Omental fat pad (tissue), 3 donors: ENCODE measurements at regions not wholly inside any gene's neighbourhood (a gene's known extent, or its start where the extent isn't known, plus 50 kb on each side); places are given as distances from the start of the nearest gene placed in this dataset.

Experiments
- ATAC-seq: fragments of 150-250 bp; one replicate; pipeline ENCODE4 v1.9.1; 2016; ENCODE audit warnings: mild to moderate bottlenecking, moderate library complexity; ENCODE audit not compliant: low FRiP score
- DNase-seq: peaks from one replicate; pipeline ENCODE4 v3.0.0-alpha.2; 2019; ENCODE audit warnings: low spot score
- CTCF ChIP-seq, 3 donors: fragments of 450-650 bp; IDR thresholded peaks; one replicate each; pipeline ENCODE4 v1.5.1; 2016 to 2017; ENCODE audit warnings: antibody characterized with exemption in 3 of 3, mild to moderate bottlenecking in 3 of 3, moderate library complexity in 2 of 3

DNA sequence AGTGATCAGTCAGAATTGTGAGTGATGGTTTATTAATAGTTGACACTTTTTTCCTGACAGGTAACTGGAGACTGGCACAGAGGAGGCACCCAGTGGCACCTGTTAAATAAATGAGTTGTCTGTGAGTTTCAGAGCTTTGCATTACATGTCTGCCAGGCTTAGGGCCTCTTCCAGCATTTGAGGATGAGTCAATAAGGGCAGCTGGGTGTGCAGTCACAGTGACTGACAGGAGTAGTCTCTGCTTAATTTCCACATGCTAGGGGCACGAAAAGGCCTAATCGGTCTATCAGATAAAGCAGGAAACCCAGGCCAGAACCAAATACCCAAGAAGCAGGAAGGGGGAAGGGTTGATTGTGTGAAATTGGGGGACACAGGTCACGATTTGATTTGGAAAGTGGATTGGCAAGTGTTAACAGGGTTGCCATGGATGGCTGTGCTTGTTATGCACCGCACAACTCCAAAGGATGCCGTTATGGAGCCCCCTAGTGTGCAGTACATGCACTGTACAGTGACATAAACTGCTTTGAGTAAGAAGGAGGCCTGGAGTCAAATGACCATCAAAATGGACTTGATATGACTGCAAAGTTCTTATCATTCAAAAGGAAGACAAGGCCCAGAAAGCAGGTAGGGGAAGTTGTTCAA is 111.9 kb upstream of the GGTLC1 start:
- peak; percentile 62 for ATAC-seq
- TF ChIP-seq CTCF (IDR thresholded peaks at IDR 0.05): no peak
- DNase-seq: no peak

DNA sequence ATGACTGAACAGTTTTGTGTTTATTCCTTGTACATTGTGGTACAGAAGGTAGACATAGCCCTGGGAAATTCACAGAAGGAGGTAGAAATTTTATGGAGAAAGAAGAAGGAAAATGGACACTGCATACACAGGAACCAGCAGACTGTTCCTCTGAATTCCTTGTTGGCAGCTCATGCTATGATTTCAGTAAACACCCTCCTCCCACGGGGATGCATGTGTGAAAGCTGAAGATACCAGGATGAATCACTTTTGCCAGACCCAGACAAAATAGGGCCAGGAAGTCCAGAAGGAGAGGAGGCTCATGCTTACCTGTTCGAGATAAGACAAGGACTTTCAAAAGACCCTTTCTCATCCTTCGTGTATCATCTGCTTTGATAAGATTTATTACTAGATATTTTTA is 110.3 kb upstream of the GGTLC1 start:
- TF ChIP-seq CTCF (IDR thresholded peaks at IDR 0.05): no peak
- DNase-seq: no peak
- peak; percentile 81 for ATAC-seq

GRCh38 chr20:24097506-24098245 is 109.1 kb upstream of the GGTLC1 start:
- ATAC-seq (no peak), DNase-seq (no peak)
- TF ChIP-seq CTCF (IDR thresholded peaks at IDR 0.05): no peak

- TF ChIP-seq CTCF (IDR thresholded peaks at IDR 0.05): no peak
- ATAC-seq (no peak), DNase-seq (no peak)
Measured at GRCh38 chr20:24096864-24097450, 108.4 kb upstream of the GGTLC1 start.

DNA sequence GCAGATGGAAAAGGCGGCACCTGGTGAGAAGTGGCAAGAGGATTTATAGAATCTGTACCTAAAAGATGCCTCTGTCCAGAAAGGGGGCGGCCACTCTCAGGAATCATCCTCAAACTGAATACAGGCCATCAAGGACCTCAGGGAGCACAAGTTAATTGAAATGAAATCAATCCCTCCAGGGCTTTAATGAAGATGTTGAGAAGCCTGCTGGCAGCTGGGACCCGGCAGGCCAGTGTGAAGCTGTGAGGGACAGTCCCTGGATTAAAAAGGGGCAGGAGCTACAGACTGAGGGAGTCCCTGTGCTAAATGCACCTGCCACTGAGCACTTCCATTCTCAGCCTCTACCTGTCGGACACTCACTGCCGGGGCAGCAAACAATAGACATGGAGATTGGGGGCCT is 107.7 kb upstream of the GGTLC1 start:
- no peak for ATAC-seq
- DNase-seq: no peak
- no peak for TF ChIP-seq CTCF (IDR thresholded peaks at IDR 0.05)

DNA sequence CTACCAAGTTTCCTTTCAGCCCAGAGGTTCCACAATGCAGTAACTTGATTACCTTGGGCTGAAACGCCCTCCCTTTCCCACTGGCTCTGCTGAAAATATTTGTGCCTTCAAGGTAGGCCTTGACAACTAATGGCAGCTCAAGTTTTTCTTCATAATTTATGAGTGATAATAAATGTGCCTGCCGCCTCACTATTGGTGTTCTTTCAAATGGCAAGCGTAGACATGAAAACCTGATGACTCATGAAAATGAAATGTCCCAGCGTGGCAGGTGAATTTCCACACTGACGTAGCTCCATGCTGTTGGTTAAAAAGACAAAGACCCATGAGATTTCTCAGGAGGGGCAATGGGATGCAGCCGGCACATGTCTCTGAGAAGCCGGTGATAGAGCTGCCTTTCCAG is 107.2 kb upstream of the GGTLC1 start:
- no peak for TF ChIP-seq CTCF (IDR thresholded peaks at IDR 0.05)
- no peak for DNase-seq
- no peak for ATAC-seq

- TF ChIP-seq CTCF (IDR thresholded peaks at IDR 0.05): no peak
- DNase-seq (no peak), ATAC-seq (no peak)
Measured at GRCh38 chr20:24095303-24095702, 106.7 kb upstream of the GGTLC1 start.
